Right lobe of liver (tissue), 6 donors: ENCODE measurements at regions not wholly inside any gene's neighbourhood (a gene's known extent, or its start where the extent isn't known, plus 50 kb on each side); places are given as distances from the start of the nearest gene placed in this dataset.

Source experiments
- ATAC-seq, 4 donors: fragments of 200-7000 bp; cut with Tn5 transposase; one replicate each; pipeline ENCODE4 v1.9.1; 2020; ENCODE audit warnings: mild to moderate bottlenecking in 4 of 4, moderate library complexity in 4 of 4
- DNase-seq, 3 donors: peaks; one replicate each; pipeline ENCODE4 v3.0.0-alpha.2; 2020
- H3K27ac ChIP-seq, 3 donors: fragments of 200-600 bp; one replicate each; pipeline ENCODE4 v1.8.0; 2022
- H3K27me3 ChIP-seq, 2 donors: fragments of 200-600 bp; one replicate each; pipeline ENCODE4 v1.8.0; 2022
- H3K36me3 ChIP-seq, 4 donors: fragments of 200-600 bp; sonication (generic) in 1 of 4; one replicate each; pipeline versions ENCODE4 v1.5.1 to v1.8.0; 2017 to 2022; ENCODE audit warnings: control low read depth in 1 of 4
- H3K4me1 ChIP-seq, 4 donors: fragments of 200-600 bp; sonication (generic) in 1 of 4; one replicate each; pipeline versions ENCODE4 v1.5.1 to v1.8.0; 2017 to 2022; ENCODE audit warnings: control low read depth in 1 of 4
- H3K4me3 ChIP-seq, 3 donors: fragments of 200-600 bp; one replicate each; pipeline ENCODE4 v1.8.0; 2022
- H3K9me3 ChIP-seq, 4 donors: fragments of 200-600 bp; sonication (generic) in 1 of 4; one replicate each; pipeline versions ENCODE4 v1.5.1 to v1.8.0; 2017 to 2022; ENCODE audit warnings: control low read depth in 1 of 4
- CTCF ChIP-seq, 4 donors: fragments of 200-600 bp in 3 of 4; fragments of 450-650 bp in 1 of 4; IDR thresholded peaks; one replicate each; pipeline versions ENCODE4 v1.5.1 to v1.8.0; 2016 to 2022; ENCODE audit warnings: antibody characterized with exemption in 4 of 4, mild to moderate bottlenecking in 2 of 4
- POLR2A ChIP-seq: fragments of 450-650 bp; IDR thresholded peaks from one replicate; pipeline ENCODE4 v1.6.1; 2017; ENCODE audit warnings: antibody characterized with exemption, mild to moderate bottlenecking
- WGBS: methylation state at CpG from one replicate; pipeline ENCODE4 v1.1.6; 2018; ENCODE audit warnings: low coverage, low lambda C conversion rate; ENCODE audit not compliant: insufficient coverage; ENCODE audit errors: missing lambda C conversion rate; 5-methylcytosine and 5-hydroxymethylcytosine counted together
- intact Hi-C, 2 donors: fragments of 100-400 bp; cut with DNase I; formaldehyde crosslinking; loops; one replicate each; pipeline versions ENCODE4 v1.11.2 to v1.14.1; 2022
- donor health status: DM: no; HTN: yes; CAD: no.
- donor health status: DM: no; HTN: no; CAD: no.
- donor health status: DM: no; HTN: no; CAD: no.
- donor health status: DM: no; HTN: yes; CAD: no.
- donor health status: DM: no; HTN: yes; CAD: no.

GRCh38 chr3:33936921-33937525, 138.6 kb downstream of the PDCD6IP start:
- no peak overlapping the region for H3K4me3 ChIP-seq
- no peaks in the 10 kb centered on the region for H3K27me3 ChIP-seq
- intact Hi-C loops, result no loop called here
- WGBS, result 29% methylated on average over 1 of the region's 1 CpG
- no peak for ATAC-seq
- no peak for TF ChIP-seq CTCF (IDR thresholded peaks at IDR 0.05)
- TF ChIP-seq POLR2A, result no peak
- no peak for DNase-seq
- H3K36me3 ChIP-seq, result no peaks in the 10 kb centered on the region
- H3K27ac ChIP-seq, result no peak overlapping the region
- H3K9me3 ChIP-seq, result no peaks in the 10 kb centered on the region
- H3K4me1 ChIP-seq, result no peaks in the 10 kb centered on the region

GRCh38 chr3:33937628-33938027, 139.2 kb downstream of the PDCD6IP start:
- no peaks in the 10 kb centered on the region for H3K27me3 ChIP-seq
- H3K4me1 ChIP-seq, result no peaks in the 10 kb centered on the region
- 36% methylated on average over 1 of the region's 1 CpG for WGBS
- ATAC-seq (no peak), DNase-seq (no peak)
- no peaks in the 10 kb centered on the region for H3K36me3 ChIP-seq
- H3K9me3 ChIP-seq, result no peaks in the 10 kb centered on the region
- H3K27ac ChIP-seq, result no peak overlapping the region
- no peak overlapping the region for H3K4me3 ChIP-seq
- intact Hi-C loops, result no loop called here
- no peak for TF ChIP-seq POLR2A
- no peak for TF ChIP-seq CTCF (IDR thresholded peaks at IDR 0.05)

DNA sequence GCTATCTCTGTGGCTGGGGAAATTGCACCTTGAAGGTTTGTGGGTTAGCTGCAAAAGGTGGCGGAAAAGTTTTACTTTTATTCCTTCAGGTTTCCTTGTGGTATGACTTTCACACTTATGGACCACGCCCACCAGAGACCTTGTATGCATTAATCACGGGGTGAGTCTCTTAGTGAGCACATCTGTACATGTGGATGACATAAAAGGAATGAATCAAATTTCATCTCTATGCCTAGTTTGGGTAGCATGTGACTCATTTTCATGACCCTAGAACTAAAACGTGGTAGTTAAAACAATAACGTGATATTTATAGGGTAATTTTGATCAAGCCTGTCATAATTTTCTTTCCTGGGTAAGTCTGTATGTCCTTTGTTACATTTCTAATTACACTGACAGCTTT, 141.7 kb downstream of the PDCD6IP start:
- H3K27ac ChIP-seq, result no peak overlapping the region
- intact Hi-C loops, result no loop called here
- WGBS, result 36% methylated on average over 5 of the region's 5 CpGs
- ATAC-seq (no peak), DNase-seq (no peak)
- no peaks in the 10 kb centered on the region for H3K9me3 ChIP-seq
- no peak overlapping the region for H3K4me3 ChIP-seq
- no peaks in the 10 kb centered on the region for H3K4me1 ChIP-seq
- no peaks in the 10 kb centered on the region for H3K27me3 ChIP-seq
- TF ChIP-seq POLR2A (no peak), CTCF (IDR thresholded peaks at IDR 0.05) (no peak)
- no peaks in the 10 kb centered on the region for H3K36me3 ChIP-seq

DNA sequence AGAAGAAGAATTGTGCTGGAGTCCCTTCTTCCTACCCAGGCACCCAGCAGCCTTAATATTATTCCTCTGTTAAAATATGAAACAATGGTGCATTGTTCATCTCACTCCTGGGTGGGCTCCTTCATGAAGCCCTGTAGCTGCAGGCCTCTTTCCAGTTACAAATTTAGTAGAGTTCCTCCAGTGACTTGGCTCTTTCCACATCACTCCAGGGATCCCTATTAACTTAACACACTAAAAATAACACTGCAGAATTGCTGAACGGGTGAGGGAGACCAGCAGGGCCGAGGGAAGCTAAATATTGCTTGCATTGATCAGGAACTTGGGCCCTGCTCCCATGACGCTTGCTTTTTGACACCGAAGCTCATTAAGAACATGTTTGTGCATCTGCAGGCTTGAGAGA, 142.3 kb downstream of the PDCD6IP start:
- intact Hi-C loops, result no loop called here
- no peak for ATAC-seq
- Histone ChIP-seq H3K27ac (no peak overlapping the region), H3K27me3 (no peaks in the 10 kb centered on the region), H3K9me3 (no peaks in the 10 kb centered on the region), H3K4me3 (no peak overlapping the region), H3K36me3 (no peaks in the 10 kb centered on the region), H3K4me1 (no peaks in the 10 kb centered on the region)
- TF ChIP-seq POLR2A (no peak), CTCF (IDR thresholded peaks at IDR 0.05) (no peak)
- DNase-seq, result no peak
- WGBS, result 33% methylated on average over 4 of the region's 4 CpGs

DNA sequence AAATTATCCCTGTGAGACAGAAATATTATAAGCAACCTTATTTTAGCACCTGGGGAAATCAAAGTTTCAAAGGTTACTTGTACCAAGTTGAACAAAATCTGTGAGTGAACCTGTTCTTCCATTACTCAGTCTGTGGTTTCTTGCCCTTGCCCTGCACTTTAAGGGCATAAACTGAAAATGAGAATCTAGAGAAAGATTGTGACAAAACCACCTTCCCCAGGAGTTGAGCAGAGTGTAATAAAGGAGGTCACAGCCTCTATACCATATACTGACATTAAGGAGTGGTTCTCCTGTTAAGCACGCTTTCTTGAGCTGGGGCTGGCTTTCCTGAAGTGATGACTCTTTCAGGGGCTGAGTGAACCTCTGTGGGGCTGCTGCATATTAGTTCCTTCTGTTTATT, 143.4 kb downstream of the PDCD6IP start:
- no peaks in the 10 kb centered on the region for H3K36me3 ChIP-seq
- H3K27me3 ChIP-seq, result no peaks in the 10 kb centered on the region
- DNase-seq (no peak), ATAC-seq (no peak)
- intact Hi-C loops, result no loop called here
- TF ChIP-seq POLR2A (no peak), CTCF (IDR thresholded peaks at IDR 0.05) (no peak)
- H3K4me1 ChIP-seq, result no peaks in the 10 kb centered on the region
- 67% methylated on average over 1 of the region's 1 CpG for WGBS
- H3K9me3 ChIP-seq, result no peaks in the 10 kb centered on the region
- no peak overlapping the region for H3K4me3 ChIP-seq
- no peak overlapping the region for H3K27ac ChIP-seq
